Stimulated activated CD4-positive, alpha-beta T cell treated with anti-CD3 and anti-CD28 coated beads, TNF-alpha, amount 100 ng/mL, for 4 hours (primary cell): ENCODE measurements at regions not wholly inside any gene's neighbourhood (a gene's known extent, or its start where the extent isn't known, plus 50 kb on each side); places are given as distances from the start of the nearest gene placed in this dataset.

Source experiments
- DNase-seq, 3 experiments: peaks; one replicate each; pipeline ENCODE4 v3.0.0-alpha.2; 2020; ENCODE audit warnings: low read depth in 3 of 3

DNA sequence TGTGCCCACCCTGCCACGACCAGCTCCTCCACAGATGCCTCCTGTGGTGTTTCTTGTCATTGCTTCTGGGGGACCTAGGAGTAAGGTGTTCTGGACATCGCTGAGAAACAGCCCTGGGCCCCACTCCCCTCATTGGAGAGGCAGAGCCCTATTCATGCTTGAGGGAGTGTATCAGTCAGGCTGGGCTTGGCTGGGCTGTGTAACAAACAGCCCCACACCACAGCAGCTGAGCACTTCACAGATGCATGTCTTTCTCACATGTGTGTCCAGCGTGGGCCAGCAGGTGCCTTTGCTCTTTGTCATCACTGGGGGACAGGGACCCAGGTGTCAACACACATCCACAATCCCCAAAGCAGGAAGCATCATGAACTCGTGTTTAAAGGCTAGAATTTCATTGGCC is 65.1 kb upstream of the FBRSL1 start:
- no peak for DNase-seq

- DNase-seq: no peak
Observed at GRCh38 chr12:132423820-132424645, 65.9 kb upstream of the FBRSL1 start.

GRCh38 chr12:132423251-132423819 is 66.6 kb upstream of the FBRSL1 start:
- no peak for DNase-seq

DNA sequence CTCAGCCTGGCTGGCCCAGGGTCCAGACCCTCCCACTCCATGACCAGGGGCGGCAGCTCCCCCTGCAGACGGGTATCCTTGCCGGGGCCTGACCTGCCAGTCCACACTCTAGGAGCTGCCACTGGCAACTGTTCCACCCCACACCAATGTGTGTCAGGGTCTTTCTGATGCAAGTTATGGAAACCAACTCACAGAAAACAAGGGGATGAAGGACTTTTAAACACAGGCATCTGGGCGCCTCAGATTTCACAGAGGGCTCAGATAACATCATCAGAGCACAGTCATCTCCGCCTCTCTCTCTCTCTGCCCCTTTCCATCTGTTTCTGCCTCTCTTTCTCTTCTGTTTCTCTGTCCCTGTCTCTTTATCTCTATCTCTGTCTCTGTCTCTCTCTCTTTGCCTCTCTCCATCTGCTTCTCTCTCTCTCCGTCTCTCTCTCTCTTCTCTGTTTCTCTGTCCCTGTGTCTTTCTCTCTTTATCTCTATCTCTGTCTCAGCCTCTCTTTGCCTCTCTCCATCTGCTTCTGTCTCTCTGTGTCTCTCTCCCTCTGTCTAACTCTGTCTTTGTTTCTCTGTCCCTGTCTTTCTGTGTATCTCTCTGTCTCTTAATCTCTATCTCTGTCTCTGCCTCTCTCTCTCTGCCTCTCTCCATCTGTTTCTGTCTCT is 67.4 kb upstream of the FBRSL1 start:
- no peak for DNase-seq

DNA sequence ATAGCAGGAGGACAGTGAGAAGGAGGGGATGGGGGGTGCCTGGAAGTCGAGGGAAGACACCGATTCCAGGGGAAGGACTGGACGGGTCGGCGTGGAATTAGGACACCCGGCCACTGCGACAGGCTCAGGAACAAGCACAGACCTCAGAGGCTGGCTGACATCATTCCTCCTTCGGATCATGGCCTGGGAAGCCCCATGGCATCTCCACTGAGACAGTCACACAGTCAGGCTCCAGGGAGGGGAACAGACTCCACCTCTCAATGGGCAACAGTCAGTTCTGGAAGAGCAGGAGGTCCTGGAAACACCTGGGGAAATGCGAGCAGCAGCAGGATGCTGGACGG is 67.9 kb upstream of the FBRSL1 start:
- no peak for DNase-seq

- DNase-seq: no peak
Observed at GRCh38 chr12:132419631-132420246, 70.2 kb upstream of the FBRSL1 start.

DNA sequence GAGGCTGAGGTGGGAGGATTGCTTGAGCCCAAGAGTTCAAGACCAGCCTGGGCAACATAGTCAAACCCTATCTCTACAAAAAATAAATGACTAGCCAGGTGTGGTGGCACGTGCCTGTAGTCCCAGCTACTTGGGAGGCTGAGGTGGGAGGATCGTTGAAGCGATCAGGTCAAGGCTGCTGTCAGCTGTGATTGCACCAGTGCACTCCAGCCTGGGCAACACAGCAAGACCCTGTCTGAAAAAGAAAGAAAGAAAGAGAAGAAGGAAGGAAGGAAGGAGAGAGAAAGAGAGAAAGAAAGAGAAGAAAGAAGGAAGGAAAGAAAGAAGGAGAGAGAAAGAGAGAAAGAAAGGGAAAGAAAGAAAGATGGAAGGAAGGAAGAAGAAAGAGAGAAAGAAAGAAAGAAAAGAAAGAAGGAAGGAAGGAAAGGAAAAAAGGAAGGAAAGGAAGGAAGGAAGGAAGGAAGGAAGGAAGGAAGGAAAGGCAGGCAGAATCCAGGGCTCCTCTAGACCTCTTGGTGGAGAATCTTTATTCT is 71.5 kb upstream of the FBRSL1 start:
- DNase-seq: no peak

DNA sequence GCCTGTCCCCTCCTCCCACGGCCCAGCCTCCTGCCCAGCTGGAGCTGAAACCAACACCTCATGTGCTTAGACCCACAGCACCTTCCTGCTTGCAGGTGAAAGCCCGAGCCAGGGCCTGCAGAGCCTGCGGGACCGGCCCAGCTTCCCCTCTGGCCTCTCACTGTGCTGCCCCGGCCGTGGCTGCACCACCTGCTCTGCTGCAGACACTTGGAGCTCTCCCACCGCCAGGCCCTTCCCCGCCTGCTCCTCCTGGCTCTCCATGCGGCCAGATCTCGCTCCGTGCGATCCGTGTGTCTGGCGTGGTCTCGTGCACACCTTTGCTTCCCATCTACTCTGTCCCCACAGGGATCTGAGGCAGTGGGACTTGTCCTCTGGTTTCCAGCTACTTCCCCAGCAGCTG is 72.2 kb upstream of the FBRSL1 start:
- DNase-seq: no peak

DNA sequence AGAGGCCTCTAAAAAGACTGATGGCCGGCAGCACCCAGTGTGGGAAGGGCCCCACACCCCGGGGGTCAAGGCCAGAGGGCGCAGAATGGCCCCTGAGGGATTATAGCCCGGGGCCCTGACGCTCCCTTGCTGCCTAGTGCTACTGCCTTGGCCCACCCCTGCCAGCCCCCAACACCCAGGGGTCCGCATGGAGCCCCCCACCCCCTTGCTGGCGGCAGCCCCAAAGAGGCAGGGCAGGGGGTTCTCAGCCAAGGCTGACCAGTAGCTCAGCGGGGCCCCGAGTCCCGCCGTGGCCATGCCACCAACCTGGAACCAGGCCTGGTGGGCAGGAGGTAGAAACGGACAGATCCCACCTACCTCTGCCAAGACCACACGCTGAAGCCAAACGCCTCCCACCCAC is 73.1 kb upstream of the FBRSL1 start:
- no peak for DNase-seq

DNA sequence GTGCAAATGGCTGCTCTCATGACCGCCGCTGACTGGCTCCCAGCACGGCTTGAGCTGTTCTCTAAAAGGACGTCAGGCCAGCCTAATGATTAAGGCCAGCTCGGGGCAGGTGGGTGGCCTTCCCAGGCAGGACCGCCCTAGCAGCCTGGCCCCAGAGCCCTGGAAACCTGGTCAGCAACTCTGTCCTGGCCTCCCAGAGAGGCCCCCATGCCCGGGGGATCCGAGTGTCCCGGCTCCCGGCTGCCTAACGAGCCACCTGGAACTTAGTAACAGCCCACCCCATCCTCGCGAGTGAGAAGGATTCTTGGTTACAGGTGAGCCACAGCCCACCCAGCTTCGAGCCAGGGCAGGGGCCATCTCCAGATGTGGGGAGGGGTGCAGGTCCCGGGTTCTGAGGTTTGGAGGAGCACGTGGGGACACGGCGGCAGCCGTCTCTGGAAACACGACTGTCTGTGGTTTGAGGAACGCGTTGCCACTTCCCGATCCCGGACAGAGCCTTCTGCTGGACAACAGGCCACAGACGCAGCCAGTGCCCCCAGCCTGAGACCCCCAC is 73.8 kb upstream of the FBRSL1 start:
- DNase-seq: no peak

DNA sequence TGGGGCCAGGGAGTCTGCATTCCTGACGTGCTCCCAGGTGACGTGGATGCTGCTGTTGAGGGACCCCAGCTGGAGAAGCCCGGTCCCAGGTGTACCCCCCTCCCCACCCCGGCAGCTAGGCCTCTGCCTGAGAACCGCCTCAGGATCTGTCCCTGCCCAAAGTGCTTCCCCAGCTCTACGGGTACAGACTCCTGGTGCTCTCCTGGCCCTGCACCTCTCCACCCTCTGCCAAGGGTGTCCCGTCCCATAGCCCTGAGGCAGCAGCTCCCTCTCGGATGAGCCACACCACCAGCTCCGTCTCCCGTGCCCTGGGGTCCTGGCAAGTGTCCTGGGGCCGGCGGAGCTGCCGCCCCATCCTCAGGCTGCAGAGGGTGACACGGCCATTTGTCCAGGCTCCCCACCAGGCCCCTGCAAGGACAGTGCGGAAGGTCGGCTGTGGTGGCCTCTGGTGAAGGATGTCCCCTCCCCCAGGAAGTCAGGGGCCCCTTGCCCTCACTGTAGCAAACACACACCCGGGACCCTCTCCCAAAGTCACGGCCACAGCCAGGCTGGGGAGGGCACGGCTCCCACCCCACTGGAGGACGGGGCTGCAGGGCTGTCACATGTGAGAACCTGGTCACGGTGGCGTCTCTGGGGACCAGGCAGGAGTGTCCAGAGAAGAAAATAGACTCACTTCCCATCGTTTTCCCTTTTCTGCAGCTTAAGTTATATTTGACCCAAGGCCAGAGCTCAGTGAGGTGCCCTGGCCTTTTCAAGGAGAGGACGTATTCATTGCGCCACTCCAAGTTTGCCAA is 74.4 kb upstream of the FBRSL1 start:
- no peak for DNase-seq

DNA sequence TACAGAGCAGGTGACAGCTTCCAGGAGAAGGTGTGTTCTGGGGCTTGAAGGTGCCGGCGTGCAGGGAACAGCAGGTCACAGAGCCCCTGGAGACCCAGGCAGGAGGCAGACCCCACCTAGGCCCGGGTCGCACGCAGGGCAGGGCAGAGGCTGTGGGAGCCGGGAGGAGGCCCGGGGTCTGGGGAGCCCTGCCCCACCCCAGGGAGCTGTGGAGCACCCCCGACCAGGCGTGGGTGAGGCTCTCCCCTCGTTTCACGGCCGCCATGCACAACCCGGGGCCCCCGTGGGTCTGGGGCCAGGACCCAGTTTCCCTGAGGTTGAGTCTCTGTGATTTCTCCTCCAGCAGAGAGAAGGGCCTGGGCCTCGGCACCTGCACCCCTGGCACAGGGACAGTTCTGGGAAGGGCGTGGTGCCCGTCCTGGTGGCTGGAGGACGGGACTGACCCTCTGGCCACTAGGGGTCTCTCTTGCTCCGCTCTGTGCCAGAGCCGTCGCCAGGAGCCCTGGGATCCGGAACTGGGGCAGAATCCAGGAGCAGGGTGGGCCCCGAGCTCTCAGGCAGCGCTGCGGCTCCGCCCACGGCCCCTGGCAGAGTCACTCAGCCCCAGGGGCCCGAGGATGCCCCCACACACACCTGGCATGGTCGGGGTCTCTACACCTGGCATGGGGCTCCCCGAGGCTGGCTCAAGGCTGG is 75.2 kb upstream of the FBRSL1 start:
- peak; percentile 36 to 61 (median 57) for DNase-seq

DNA sequence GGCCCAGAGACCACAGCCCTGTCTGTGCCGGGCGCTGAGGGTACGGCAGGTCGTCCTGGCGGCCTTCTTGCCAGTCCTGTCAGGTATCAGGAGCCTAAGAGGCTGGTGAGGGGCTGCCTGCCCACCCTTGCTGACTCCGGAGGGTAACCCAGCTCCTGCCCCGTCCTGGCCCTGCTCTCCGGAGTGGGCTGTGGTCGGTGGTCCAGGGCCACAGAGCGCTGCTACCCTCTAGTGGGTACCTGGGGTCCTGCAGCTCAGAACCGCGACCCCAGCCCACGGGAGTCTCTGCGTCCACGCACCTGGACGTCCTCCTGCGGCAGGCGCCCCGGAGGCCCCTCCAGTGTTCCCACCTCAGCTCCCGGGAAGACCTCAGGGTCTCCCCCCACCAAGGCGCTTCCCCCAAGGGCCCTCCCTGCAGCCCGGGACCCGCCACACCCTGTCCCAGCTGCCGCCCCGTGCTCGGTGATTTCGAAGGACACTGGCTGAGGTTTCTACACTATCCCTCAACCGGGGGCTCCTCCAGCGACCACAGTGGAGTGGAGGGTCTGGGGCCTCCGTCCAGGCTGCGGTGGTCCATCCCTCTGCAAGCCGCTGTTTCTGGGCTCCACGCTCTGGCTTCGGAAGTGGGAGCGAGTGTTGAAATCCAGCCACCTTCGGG is 75.9 kb upstream of the FBRSL1 start:
- no peak for DNase-seq

DNA sequence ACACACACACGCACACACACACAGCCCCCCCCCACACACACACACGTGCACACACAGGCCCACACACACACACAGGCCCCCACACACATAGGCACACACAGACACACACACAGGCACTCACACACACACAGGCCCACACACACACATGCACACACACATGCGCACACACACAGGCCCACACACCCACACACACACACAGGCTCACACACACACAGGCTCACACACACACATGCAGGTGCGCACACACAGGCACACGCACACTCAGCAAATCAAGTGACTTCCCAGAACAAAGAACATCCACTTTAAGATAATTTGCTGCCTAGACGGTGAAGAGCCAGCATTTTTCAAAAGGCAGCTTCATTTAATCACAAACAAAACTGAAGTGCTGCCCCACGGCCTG is 78.5 kb upstream of the FBRSL1 start:
- DNase-seq: no peak

- no peak for DNase-seq
Observed at GRCh38 chr12:132410849-132411248, 79.1 kb upstream of the FBRSL1 start.

- no peak for DNase-seq
Observed at GRCh38 chr12:132410296-132410625, 79.7 kb upstream of the FBRSL1 start.

DNA sequence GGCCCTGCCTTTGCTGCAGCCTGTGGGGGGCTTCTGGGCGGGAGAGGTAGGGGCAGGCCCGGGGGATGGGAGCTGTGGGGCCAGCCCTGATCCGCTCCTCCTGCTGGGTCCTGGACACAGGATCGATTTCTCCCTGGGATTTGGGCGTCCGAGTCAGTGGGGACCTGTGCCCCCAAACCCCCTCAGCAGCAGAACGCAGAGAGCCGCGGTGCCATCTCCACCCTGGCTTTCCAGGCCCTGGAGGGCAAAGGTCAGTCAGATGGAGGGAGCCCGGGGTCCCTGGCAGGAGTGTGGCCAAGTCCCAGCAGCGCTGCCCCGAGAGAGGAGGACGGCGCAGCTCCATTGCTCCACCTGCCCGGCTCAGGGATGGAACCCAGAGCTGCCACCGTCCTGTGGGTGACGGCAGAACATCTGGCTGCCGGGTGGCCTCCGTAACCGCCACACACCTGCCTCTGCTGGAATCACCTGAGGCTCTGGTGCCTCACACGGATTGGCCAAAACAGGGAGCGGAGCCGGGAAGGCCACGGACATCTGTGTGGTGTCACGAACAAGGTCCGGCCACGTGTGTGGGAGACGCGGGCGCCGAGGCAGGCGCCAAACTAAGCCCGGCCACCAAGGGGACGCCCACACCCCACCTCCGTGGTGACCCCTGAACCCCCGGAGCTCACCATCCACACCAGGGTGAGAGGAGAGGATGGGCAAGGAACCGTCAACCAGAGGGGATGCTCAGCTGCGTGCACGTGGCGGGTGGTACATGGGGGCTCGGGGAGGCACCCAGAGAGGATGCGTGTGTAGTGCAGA is 80.3 kb upstream of the FBRSL1 start:
- DNase-seq: no peak

- no peak for DNase-seq
Observed at GRCh38 chr12:132408626-132409494, 79.5 kb upstream of the GALNT9 start.

- DNase-seq: no peak
Observed at GRCh38 chr12:132407992-132408391, 78.6 kb upstream of the GALNT9 start.
